22Rv1 (cell line): ENCODE measurements at regions not wholly inside any gene's neighbourhood (a gene's known extent, or its start where the extent isn't known, plus 50 kb on each side); places are given as distances from the start of the nearest gene placed in this dataset.

Source experiments
- ZFX ChIP-seq: fragments of 450-650 bp; IDR thresholded peaks from 2 replicates; pipeline ENCODE4 v1.6.1; 2017; ENCODE audit warnings: antibody characterized with exemption, borderline replicate concordance
- TF ChIP-seq, protein P1 (sequence below): fragments of 450-650 bp; IDR thresholded peaks from 2 replicates; pipeline ENCODE4 v1.5.1; 2017; ENCODE audit warnings: mild to moderate bottlenecking

DNA sequence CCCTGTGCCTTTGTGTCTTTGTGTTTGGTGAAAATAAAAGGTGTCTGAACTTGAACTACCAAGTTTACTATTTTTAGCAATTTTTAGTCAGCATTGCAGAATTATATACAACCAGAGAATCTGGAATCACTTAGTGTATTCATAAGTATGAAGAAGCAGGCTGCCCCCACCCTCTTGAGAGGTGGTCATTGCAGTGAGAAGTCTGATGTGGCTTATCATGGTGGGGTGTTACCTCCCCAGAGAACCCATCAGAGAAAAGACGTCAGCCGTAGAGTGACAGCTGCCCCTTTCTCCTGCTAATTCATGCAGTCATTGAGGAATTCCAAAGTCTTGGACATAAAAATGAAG is 66.0 kb downstream of the BOLA3 start:
- TF ChIP-seq, protein P1, sequence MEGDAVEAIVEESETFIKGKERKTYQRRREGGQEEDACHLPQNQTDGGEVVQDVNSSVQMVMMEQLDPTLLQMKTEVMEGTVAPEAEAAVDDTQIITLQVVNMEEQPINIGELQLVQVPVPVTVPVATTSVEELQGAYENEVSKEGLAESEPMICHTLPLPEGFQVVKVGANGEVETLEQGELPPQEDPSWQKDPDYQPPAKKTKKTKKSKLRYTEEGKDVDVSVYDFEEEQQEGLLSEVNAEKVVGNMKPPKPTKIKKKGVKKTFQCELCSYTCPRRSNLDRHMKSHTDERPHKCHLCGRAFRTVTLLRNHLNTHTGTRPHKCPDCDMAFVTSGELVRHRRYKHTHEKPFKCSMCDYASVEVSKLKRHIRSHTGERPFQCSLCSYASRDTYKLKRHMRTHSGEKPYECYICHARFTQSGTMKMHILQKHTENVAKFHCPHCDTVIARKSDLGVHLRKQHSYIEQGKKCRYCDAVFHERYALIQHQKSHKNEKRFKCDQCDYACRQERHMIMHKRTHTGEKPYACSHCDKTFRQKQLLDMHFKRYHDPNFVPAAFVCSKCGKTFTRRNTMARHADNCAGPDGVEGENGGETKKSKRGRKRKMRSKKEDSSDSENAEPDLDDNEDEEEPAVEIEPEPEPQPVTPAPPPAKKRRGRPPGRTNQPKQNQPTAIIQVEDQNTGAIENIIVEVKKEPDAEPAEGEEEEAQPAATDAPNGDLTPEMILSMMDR: no peak
- no peak for TF ChIP-seq ZFX
